KBM-7 (cell line): ENCODE measurements at regions not wholly inside any gene's neighbourhood (a gene's known extent, or its start where the extent isn't known, plus 50 kb on each side); places are given as distances from the start of the nearest gene placed in this dataset.
"Not testable (repeated sequence)": the region's sequence is repeated elsewhere in the genome, so short reads cannot be mapped to it uniquely, and the experiment has no call there.

ENCODE experiments used
- DNase-seq: peaks from one replicate; pipeline ENCODE4 v3.0.0-alpha.2; 2015
- in situ Hi-C: fragments of 300-500 bp; cut with MboI; formaldehyde crosslinking; loops from 2 replicates; pipeline ENCODE4 v1.14.3; 2020; ENCODE audit warnings: low sequenced_read_pairs, low pct_unique_long_range_greater_than_20kb, mixed read lengths

DNA sequence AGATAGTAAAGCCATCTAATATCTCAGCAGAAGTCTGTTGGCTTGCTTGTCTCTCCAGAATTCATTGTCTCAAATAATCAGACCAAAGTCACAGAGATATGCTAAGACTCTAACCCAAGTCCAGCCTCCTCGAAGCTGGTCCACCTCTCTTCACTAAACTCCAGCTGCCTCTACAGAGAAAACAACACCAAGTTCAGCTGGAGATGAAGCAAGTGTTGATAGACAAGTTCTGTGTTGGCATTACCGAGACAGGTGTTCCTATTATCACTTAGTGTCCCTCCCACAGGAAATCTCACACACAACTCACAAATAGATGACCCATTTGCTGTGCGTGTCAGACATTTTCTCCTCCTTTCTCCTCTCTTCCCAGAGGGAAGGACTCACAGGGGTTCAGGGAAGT lies 164.4 kb upstream of the ANKFN1 start:
- no peak for DNase-seq
- in situ Hi-C loops: no loop called here

DNA sequence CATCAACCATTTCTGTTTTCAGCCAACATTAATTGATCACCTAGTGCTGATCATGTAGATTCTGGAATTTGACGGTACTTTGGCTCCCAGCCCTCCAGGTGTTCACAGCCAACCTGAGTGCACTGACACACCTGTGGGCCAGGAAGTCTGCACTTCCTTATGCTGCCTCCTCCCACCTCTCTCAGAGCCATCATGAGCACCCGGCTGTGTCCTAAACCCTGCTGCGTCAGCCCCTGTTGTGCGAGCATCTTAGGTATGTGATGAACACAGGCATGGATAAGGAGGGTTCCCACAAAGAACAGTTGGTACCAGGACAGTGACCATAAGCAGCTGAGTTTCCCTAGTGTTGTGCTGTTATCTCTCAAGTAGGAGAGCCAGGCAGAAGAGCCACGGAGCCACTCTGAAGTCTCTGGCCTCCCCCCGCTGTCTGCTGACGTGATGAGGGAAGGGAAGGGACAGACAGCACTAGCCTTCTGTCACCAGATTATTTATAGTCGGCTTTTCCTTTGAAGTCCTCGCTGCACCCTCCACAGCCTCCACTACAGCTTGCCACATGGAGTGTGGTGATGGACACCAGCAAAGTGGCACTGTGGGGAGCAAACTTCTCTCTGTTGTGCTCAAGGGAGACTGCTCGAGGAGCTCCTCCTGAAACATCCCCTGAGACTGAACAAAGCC lies 162.8 kb upstream of the ANKFN1 start:
- no peak for DNase-seq
- in situ Hi-C loops: no loop called here

DNA sequence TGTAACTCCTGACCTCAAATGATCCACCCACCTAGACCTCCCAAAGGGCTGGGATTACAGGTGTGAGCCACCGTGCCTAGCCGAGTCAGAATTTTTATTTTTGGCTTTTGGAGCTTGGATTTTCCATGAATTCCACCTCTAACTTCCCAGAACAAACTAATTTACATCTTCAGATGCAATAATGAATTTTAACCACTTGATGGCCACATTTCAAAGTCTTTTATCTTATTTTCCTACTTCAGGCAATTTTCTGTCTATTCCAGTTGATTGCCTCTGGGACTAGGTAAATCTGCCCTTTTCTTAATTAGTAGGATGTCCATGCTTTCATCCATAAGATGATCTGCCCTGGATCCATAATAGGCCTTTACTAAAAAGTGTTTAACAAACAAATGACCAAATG lies 156.4 kb upstream of the ANKFN1 start:
- in situ Hi-C loops: no loop called here

DNA sequence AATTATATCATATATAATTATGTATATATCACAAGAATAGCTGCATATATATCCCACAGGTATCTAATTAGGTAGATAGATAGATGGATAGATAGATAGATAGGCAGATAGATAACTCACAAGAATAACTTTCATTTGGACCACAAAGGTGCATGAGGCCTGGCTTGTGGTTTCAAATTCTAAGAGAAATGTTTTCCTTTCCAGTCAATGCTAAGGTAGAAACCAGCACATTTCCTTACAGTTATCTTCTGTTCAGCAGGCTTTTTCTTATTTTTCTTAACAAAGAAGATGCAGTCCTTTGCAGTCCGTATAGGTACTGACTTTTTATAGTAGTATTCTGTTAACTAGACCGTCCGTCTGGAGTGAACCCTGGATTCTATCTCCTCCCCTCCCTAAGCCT lies 152.9 kb upstream of the ANKFN1 start:
- no peak for DNase-seq
- in situ Hi-C loops: no loop called here

More for the DNA sequence above, 156.4 kb upstream of the ANKFN1 start:
- DNase-seq: peak; percentile 2

DNA sequence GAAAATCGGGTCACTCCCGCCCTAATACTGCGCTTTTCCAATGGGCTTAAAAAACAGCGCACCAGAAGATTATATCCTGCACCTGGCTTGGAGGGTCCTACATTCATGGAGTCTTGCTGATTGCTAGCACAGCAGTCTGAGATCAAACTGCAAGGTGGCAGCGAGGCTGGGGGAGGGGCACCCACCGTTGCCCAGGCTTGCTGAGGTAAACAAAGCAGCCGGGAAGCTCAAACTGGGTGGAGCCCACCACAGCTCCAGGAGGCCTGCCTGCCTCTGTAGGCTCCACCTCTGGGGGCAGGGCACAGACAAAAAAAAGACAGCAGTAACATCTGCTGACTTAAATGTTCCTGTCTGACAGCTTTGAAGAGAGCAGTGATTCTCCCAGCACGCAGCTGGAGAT lies 150.6 kb upstream of the ANKFN1 start:
- DNase-seq, in situ Hi-C loops: not testable (repeated sequence)

DNA sequence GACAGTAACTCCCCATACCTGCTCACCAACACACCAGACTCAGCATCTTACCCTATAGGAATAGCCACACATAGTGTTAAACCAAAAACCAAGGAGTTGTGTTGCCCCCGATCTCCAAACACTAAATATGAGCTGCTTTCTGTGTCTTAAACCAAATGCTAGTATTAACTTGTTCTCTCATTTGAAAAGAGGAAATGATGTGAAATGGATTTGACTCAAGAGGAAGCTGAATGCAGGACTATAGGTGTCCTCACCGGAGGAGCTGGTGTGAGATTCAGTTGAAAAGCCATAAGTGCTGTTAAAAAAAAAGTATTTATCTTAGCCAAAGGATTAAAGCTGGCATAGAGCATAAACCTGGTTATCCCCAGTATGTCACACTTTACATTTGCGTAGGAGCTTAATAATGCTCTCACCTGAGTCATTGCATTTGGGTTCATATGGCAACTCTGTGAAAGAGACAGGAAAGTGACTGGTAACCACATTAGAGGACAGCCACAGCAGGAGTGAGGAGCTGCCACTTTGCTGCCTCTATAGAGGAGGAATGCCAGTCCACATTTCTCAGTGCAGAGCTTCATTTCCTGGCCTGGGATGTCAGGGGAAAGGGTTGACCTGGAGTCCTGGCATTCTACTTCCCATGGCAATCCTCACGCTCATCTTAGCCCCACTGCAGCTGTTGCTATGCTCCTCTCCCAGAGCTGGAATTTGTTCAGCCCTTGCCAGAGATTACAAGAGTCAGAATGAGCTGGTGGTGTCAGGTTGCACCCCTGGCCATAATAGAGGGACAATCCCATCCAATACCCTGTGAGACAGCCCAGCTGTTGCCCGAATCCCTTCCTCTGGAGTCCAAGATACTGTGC lies 143.3 kb upstream of the ANKFN1 start:
- DNase-seq: no peak
- in situ Hi-C loops: no loop called here

DNA sequence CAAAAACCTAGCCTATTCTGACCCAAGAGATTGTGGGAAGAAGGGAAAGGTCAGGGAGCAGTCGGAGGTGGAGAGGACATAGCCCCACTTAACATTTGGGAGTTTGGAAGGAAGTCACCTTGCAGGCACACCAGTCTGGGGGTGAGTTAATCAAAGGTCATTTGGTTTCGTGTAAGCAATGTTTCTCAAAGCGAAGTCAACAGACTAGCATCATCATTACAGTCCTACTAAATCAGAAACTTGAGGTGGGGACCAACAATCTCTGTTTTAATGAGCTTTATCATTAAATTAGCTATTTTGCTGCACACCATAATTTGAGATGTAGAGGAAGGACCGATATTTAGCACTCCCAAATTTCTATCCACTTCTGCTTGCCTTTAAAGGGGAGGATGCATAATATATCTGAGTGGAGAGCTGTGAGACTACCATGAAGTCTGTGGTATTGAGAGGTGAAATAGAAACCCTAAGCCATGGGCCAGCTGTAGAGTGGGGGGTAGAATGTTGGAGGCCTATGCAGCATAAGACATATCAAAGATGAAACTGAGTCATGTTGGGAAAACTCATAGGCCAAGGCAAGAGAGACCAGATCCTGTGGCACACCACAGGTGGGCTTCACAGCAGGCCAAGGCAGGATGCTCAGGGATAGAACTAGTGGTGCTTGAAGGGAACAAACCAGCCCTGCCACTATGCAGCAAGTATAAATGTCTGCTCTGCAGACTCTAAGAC lies 141.7 kb upstream of the ANKFN1 start:
- in situ Hi-C loops: no loop called here
- DNase-seq: no peak

DNA sequence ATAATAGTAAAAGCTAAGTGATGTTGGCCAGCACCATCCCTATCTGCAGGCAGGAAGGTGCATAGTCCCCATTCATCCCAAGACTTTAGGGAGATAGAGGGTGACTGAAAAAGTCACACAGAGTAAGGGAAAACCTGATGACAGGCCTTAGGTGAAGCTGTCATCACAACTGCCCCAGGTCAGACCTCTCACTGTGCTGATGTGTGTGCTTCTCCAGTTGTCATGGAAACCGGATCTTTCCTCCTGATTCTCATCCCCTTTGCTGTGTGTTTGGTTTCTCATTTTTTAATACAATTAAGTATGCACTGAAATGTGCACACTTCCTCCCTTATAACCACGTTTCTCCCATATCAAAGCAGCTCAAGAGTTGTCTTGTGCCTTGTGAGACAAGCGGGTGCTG lies 135.1 kb upstream of the ANKFN1 start:
- DNase-seq: no peak
- in situ Hi-C loops: no loop called here

DNA sequence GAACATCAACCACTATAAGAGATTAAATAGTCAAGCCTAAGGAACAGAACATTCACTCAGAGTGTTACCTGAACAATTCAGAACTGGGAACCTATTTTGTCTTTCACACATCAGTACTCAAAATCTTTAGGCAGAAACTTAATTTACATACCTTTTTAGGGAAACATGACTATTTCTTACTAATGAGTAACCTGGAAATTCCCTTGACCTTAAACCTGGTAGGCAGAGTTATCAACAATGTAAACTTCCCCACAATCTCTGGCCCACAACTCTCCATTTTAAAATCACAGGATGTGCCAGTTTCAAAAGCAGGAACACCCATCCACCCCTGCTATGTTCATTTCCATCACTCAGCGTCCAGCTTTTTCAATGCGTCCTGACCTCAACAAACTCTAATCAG lies 132.9 kb upstream of the ANKFN1 start:
- in situ Hi-C loops: no loop called here
- no peak for DNase-seq

DNA sequence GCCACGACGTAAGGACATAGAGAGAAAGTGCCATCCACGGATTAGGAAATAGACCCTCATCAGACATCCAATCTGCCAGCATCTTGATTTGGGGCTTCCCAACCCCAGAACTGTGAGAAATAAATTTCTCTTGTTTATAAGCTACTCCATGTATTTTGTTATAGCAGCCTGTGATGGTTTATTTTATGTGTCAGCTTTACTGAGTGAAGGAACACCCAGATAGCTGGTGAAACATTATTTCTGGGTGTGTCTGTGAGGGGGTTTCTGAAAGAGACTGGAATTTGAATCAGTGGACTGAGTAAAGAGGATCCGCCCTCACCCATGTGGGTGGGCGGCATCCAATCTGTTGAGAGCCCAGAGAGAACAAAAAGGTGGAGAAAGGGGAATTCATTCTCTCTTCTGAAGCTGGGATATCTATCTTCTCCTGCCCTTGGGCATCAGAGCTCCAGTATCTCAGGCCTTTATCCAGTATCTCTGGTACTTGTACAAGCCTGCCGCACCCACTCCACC lies 131.5 kb upstream of the ANKFN1 start:
- in situ Hi-C loops: no loop called here
- no peak for DNase-seq

DNA sequence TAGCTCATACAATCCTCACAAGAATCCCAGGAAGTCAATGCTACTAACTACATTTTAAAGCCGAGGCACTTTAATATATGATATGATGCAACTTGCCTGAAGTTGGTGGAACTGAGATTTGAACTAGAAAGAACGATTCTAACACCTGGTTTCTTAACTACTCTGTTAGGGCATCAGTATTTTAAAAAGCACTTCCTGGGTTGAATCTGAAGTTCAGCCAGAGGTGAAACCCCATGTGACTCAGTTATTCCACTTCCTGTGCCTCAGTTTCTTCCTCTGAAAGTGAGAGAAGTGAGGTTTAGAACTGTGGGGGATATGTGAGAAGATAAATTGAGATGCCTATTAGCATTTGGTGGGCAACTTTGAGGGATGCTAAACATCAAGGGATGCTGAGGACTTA lies 129.4 kb upstream of the ANKFN1 start:
- in situ Hi-C loops: no loop called here
- no peak for DNase-seq

DNA sequence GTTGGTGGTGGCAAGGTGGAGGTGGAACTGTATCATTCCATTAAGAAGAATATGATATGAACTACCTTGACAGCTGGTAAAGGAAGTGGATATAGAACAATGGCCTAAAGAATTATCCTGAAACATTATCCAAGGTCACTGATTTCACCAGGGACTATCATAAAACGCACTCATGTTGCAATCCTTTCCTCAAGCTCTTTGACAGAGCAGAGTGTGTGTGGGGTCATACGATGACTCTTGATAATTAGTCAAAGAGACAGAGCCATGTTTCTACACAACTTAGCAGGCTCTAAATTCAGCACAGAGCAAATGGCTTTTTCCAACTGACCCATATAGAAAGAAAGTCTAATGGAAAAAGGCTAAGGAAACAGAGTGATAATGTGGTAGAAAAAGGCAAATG lies 126.4 kb upstream of the ANKFN1 start:
- in situ Hi-C loops: no loop called here
- no peak for DNase-seq

DNA sequence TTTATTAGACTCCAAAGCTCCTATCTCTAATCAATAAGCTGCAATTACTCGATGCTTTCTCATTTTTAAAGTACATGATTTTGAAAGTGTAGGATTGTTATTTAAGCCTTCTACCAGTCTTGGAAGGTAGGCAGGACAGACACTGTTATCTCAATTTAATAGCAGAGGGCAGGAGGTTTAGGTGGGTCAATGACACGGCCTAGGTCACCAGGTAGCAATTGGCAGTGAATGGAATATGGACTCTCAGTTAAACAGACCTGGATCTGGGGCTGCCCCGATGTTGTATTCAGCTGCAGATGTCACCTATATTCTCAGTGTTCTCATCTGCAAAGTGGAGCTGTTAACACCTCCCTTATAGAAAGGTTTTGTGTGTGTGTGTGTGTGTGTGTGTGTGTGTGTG lies 124.4 kb upstream of the ANKFN1 start:
- in situ Hi-C loops: no loop called here
- DNase-seq: no peak

DNA sequence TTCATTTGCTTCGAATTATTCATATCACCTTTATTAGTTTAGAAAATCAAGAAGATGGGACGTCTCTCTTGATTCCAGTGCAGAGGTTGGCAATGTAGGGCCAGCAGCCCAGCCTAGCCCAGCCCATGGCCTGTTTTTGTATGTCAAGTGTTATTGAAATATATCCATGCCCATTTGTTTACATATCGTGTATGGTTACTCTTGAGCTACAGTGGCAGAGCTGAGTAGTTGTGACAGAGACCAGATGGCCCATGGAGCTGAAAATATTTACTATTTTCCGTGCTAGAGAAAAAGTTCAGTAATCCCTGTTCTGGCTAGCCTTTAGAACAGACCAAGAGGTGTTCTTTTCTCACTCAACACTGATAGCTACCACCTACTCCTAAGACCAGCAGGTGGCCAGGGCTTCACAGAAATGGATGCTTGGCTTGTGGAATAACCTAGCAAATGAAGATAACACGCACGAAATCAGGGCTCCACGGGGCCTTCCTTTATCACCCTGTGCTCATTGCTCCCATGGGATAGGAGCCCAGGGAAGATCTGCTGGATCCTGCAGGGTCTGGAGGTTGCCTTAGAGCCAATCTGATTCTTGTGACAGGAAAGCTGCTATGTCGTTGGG lies 123.2 kb upstream of the ANKFN1 start:
- DNase-seq: no peak
- in situ Hi-C loops: no loop called here

DNA sequence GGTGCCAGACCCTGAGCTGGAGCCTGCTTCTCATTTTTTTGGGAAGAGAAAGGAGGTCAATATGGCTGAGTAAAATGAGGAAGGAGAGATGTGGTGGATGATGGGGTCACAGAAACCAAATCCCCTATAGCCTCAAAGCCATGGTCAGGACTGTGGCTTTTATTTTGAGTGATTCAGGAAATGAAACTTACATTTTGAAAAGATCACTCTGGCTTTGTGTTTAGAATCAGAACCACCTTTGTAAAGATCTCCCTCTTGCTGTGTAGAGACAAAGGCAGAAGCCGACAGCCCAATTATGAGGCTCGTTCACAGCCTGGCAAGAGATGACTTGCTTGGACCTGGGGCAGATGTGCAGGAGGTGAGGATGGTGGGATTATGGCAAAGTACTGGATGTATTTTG lies 121.6 kb upstream of the ANKFN1 start:
- DNase-seq: no peak
- in situ Hi-C loops: no loop called here

DNA sequence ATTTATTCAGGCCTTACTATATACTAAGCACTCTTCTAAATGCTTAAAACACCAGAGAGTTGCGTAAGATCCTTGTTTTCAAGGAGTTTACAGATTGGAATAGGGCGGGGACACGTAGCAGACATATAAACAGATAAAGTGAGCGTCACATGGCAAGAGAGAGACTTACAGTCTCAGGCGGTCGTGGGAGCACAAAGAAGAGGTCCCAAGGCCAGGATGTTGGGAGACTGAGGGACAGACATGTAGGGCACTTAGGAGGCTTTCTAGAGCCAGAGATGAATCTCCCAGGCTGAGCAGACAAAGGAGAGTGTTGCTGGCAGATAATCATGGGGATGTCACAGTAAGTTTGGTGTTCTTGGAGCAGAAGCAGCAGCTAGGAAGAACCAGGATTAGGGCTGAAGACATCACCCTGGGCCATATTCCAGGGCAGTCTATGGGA lies 119.1 kb upstream of the ANKFN1 start:
- in situ Hi-C loops: no loop called here
- DNase-seq: no peak

DNA sequence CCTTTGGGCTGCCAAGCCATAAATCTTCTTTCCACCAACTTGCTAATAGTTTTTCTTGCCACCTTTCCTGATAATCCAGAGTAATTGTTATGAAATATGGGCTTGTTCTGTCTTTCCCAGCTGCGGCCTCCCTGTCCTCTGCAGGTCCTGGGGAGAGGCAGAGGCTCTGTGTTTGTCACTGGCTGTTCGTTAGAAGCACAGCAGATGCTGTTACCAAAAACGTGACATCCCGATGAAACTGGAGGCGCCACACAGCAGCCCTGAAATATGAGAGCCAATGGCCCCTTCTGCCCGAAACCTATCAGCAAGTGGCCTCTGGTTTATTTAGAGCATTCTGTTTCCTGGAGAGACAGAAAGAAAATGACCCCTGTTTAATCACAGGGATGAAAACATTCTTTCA lies 115.1 kb upstream of the ANKFN1 start:
- no peak for DNase-seq
- in situ Hi-C loops: no loop called here

DNA sequence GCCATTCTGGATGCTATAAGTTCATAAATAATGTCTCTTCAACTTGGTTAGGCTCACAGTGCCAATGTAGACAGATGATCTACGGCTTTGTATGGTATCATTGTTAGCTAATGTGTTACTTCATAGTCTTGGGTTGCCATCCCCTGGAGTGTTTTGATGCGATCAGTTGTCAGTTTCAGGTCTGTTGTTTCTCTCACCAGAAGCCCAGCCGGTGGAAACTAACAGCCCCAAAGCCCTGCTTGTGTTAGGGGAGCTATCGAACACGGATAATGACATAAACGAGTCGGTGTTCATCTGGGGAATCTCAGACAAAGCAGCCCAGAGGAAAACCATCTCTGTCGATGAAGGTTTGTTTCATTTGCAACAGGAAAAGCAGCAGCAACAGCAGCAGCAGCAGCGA lies 107.4 kb upstream of the ANKFN1 start:
- in situ Hi-C loops: no loop called here
- no peak for DNase-seq

DNA sequence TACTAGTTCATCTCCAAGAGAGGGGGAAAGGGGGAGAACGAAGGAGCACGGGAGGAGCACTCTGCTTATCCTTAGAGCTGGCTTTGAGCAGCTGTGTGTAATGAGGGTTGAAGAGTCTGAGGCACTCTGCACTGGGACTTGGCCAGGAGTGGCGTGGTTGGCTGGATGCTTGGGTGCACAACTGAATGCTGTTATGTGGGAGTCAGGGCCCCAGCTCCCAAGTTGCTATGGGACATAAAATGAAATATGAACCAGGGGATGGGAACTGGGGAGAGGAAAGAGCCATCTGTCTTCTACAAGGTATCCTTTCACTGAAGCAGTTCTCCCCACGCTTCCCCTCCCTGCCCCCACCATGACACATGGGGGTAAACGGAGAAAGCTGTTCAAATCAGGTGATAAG lies 105.9 kb upstream of the ANKFN1 start:
- in situ Hi-C loops: no loop called here
- no peak for DNase-seq

DNA sequence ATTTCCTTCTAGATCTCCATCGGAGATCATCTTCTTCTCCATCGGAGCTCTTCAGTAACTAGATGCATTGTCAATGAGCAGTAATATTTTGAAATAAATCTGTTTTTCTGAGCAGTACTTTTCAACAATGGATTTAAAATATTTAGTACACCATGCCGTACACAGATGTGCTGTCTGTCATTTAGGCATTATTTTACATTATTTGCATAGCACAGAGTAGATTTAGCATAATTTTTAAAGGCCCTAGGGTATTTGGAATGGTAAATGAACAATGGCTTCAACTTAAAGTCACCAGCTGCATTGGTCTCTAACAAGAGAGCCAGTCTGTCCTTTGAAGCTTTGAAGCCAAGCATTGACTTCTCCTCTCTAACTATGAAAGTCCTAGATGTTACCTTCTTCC lies 95.4 kb upstream of the ANKFN1 start:
- DNase-seq: no peak
- in situ Hi-C loops: no loop called here
